ENCODE measurements at regions not wholly inside any gene's neighbourhood (a gene's known extent, or its start where the extent isn't known, plus 50 kb on each side); places are given as distances from the start of the nearest gene placed in this dataset.

GRCh38 chr1:201653233-201653632 lies 114.3 kb downstream of the NAV1 start:
- H3K4me3 ChIP-seq = 0 out of 2 replicates have a peak overlapping the region, but pooled peaks have one; percentile 11
- TF ChIP-seq Cebpa-rat (IDR thresholded peaks at IDR 0.05) = no peak
- H3K27ac ChIP-seq = peak overlapping the region; percentile 60; the same call in 1 of the 2 replicates
- peaks cover 27% of the 10 kb centered on the region for H3K36me3 ChIP-seq
- H3K9me3 ChIP-seq = no peaks in the 10 kb centered on the region
- peaks cover 85% of the 10 kb centered on the region for H3K4me1 ChIP-seq
- H3K27me3 ChIP-seq = no peaks in the 10 kb centered on the region
- H3K9ac ChIP-seq = no peak overlapping the region
- peak overlapping the region; percentile 93 for H3K4me2 ChIP-seq
- peaks cover 92% of the 10 kb centered on the region for H4K20me1 ChIP-seq

GRCh38 chr1:201653883-201654282 lies 115.0 kb downstream of the NAV1 start:
- H3K9ac ChIP-seq = no peak overlapping the region
- H3K9me3 ChIP-seq = no peaks in the 10 kb centered on the region
- H3K27me3 ChIP-seq = no peaks in the 10 kb centered on the region
- H3K27ac ChIP-seq = peak overlapping the region; percentile 60; the same call in 1 of the 2 replicates
- H3K4me3 ChIP-seq = 0 out of 2 replicates have a peak overlapping the region, but pooled peaks have one; percentile 11
- peaks cover 83% of the 10 kb centered on the region for H3K4me1 ChIP-seq
- H4K20me1 ChIP-seq = peaks cover 95% of the 10 kb centered on the region
- peaks cover 34% of the 10 kb centered on the region for H3K36me3 ChIP-seq
- H3K4me2 ChIP-seq = peak overlapping the region; percentile 93
- TF ChIP-seq Cebpa-rat (IDR thresholded peaks at IDR 0.05) = no peak

GRCh38 chr1:201655243-201655642 lies 116.3 kb downstream of the NAV1 start:
- no peaks in the 10 kb centered on the region for H3K27me3 ChIP-seq
- H3K36me3 ChIP-seq = peaks cover 40% of the 10 kb centered on the region
- H3K27ac ChIP-seq = peak overlapping the region; percentile 50
- peaks cover 98% of the 10 kb centered on the region for H4K20me1 ChIP-seq
- H3K4me3 ChIP-seq = no peak overlapping the region
- H3K4me1 ChIP-seq = peaks cover 77% of the 10 kb centered on the region
- TF ChIP-seq Cebpa-rat (IDR thresholded peaks at IDR 0.05) = no peak
- H3K4me2 ChIP-seq = peak overlapping the region; percentile 93
- no peaks in the 10 kb centered on the region for H3K9me3 ChIP-seq
- H3K9ac ChIP-seq = no peak overlapping the region

DNA sequence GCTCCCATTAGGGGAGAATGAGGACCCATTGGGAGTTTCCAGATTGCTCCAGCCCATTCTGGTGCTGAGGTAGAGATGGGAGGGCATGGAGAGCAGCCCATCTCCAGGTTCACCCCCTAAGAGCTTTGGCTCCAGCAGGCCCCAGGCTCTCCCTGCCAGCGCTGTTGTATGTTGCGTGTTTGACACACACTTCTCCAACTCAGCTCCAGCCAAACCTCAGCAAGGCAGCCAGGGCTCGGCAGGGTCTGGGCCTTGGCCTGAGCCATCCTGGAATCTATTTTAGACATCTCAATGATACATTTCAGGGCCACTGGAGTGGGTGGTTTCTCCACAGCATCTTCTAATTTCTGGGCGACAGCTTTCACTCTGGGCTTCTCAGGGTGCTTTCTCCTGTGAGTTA lies 117.0 kb downstream of the NAV1 start:
- no peak overlapping the region for H3K4me3 ChIP-seq
- TF ChIP-seq Cebpa-rat (IDR thresholded peaks at IDR 0.05) = no peak
- H4K20me1 ChIP-seq = peaks cover 98% of the 10 kb centered on the region
- peaks cover 77% of the 10 kb centered on the region for H3K4me1 ChIP-seq
- H3K27ac ChIP-seq = peak overlapping the region; percentile 31; the same call in 1 of the 2 replicates
- H3K9ac ChIP-seq = no peak overlapping the region
- no peaks in the 10 kb centered on the region for H3K9me3 ChIP-seq
- peaks cover 47% of the 10 kb centered on the region for H3K36me3 ChIP-seq
- peak overlapping the region; percentile 93 for H3K4me2 ChIP-seq
- H3K27me3 ChIP-seq = no peaks in the 10 kb centered on the region

DNA sequence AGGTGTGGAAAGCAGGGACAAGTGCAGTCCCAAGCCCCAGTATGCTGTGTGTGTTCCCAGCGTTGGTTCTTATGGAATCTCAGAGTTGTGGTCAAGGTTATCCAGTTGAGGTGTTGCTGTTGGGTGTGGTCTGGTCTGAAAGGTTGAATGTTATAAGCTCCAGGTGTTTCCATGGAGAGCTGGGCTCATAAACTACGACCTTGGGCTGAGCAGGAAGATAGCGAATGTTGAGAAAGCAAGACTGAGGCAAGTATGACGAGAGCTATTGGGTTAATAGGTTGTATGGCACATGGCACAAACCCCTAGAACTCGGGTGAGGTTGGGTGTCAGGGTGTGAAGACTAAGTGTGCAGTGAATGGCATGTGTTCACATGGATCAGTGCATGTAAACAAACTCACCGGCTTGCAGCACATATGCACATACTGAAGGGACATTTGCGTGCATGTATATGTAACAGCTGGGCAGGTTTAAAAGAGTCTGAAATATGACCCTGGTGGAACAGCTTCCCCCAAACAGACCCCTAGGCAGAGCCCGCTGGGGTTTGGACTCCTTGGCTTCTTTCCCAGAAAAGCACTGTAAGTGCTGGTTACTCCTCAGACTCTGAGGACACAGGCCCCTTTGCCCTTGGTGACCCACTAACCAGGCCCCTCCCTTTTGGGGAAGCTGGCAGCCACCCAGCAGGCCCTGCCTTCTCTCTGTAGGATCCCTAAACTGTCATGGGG lies 117.5 kb downstream of the NAV1 start:
- H3K27ac ChIP-seq = peak overlapping the region; percentile 31; the same call in 1 of the 2 replicates
- no peak overlapping the region for H3K4me3 ChIP-seq
- TF ChIP-seq Cebpa-rat (IDR thresholded peaks at IDR 0.05) = no peak
- H3K36me3 ChIP-seq = peaks cover 52% of the 10 kb centered on the region
- no peaks in the 10 kb centered on the region for H3K9me3 ChIP-seq
- peak overlapping the region; percentile 93; the same call in 1 of the 2 replicates for H3K4me2 ChIP-seq
- H3K4me1 ChIP-seq = peaks cover 71% of the 10 kb centered on the region
- no peaks in the 10 kb centered on the region for H3K27me3 ChIP-seq
- H3K9ac ChIP-seq = no peak overlapping the region
- peaks cover 98% of the 10 kb centered on the region for H4K20me1 ChIP-seq

DNA sequence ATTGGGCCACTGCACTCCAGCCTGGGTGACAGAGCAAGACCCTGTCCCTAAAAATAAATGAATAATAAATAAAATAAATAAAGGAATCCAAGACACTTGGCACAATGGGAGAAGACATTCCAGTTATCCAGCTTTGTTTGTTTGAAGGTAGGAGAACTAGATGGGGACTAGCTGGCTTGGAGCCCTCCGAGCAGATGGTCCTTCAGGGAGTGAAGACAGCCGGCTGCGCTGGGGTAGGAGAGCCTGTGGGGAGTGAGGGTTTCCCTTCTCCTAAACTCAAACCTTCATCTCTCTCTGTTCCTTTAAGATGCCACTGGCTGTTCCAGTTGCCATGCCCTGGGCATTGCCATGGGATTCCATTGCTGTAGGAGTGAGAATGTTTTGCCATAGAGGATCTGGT lies 120.6 kb downstream of the NAV1 start:
- no peak overlapping the region for H3K9ac ChIP-seq
- no peak overlapping the region for H3K4me2 ChIP-seq
- H3K4me3 ChIP-seq = no peak overlapping the region
- no peak for TF ChIP-seq Cebpa-rat (IDR thresholded peaks at IDR 0.05)
- H3K36me3 ChIP-seq = peaks cover 77% of the 10 kb centered on the region
- H3K9me3 ChIP-seq = no peaks in the 10 kb centered on the region
- H3K27me3 ChIP-seq = no peaks in the 10 kb centered on the region
- H3K4me1 ChIP-seq = peaks cover 40% of the 10 kb centered on the region
- H4K20me1 ChIP-seq = peaks cover 99% of the 10 kb centered on the region
- H3K27ac ChIP-seq = no peak overlapping the region

GRCh38 chr1:201660931-201661822 lies 122.2 kb downstream of the NAV1 start:
- Histone ChIP-seq H3K4me3 (no peak overlapping the region), H3K9ac (no peak overlapping the region), H3K36me3 (peaks cover 90% of the 10 kb centered on the region), H3K4me2 (peak overlapping the region; percentile 28; the same call in 1 of the 2 replicates), H3K27ac (no peak overlapping the region; the same call in 1 of the 2 replicates), H3K9me3 (no peaks in the 10 kb centered on the region), H3K4me1 (peaks cover 24% of the 10 kb centered on the region), H3K27me3 (no peaks in the 10 kb centered on the region), H4K20me1 (peaks cover 99% of the 10 kb centered on the region)
- no peak for TF ChIP-seq Cebpa-rat (IDR thresholded peaks at IDR 0.05)

GRCh38 chr1:201661823-201662359 lies 123.0 kb downstream of the NAV1 start:
- TF ChIP-seq Cebpa-rat (IDR thresholded peaks at IDR 0.05) = no peak
- Histone ChIP-seq H3K4me1 (peaks cover 17% of the 10 kb centered on the region), H3K27ac (no peak overlapping the region), H3K27me3 (no peaks in the 10 kb centered on the region), H3K4me2 (no peak overlapping the region), H3K9ac (no peak overlapping the region), H3K36me3 (peaks cover 89% of the 10 kb centered on the region), H3K9me3 (no peaks in the 10 kb centered on the region), H3K4me3 (no peak overlapping the region), H4K20me1 (peaks cover 99% of the 10 kb centered on the region)

DNA sequence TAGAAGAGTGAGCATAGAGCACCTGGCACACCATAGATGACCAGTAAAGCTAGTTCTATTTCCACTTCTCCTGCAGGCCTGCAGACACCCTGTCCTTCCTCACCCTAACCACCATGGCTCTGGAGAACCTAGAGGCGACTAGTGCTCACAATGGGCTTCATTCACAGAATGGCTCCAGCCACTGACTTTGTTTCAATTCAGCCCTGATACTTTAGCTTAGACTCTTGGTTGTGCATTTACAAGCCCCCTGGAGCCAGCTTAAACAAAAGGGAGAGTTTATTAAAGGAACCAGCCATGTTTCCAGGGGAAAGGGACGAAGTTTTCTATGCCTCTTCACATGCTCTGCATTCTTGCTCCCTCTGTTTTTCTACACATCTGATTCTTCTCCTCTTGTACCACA lies 123.7 kb downstream of the NAV1 start:
- Histone ChIP-seq H3K9me3 (no peaks in the 10 kb centered on the region), H3K9ac (no peak overlapping the region), H3K4me3 (no peak overlapping the region), H3K4me1 (peaks cover 14% of the 10 kb centered on the region; the same call in 1 of the 2 replicates), H3K27me3 (no peaks in the 10 kb centered on the region), H3K4me2 (no peak overlapping the region), H3K27ac (no peak overlapping the region), H4K20me1 (peaks cover 99% of the 10 kb centered on the region), H3K36me3 (peaks cover 89% of the 10 kb centered on the region)
- no peak for TF ChIP-seq Cebpa-rat (IDR thresholded peaks at IDR 0.05)
